Cerebellar cortex (tissue), 1 donor: ENCODE measurements at regions not wholly inside any gene's neighbourhood (a gene's known extent, or its start where the extent isn't known, plus 50 kb on each side); places are given as distances from the start of the nearest gene placed in this dataset.
"Not testable (repeated sequence)": the region's sequence is repeated elsewhere in the genome, so short reads cannot be mapped to it uniquely, and the experiment has no call there.

Experiments used
- DNase-seq: peaks from one replicate; pipeline ENCODE4 v3.0.0-alpha.2; 2015; ENCODE audit warnings: low spot score

- DNase-seq = not testable (repeated sequence)
Observed at GRCh38 chr12:8282181-8282580, 54.8 kb upstream of the FAM90A1 start.

- DNase-seq = not testable (repeated sequence)
Observed at GRCh38 chr12:8285681-8286080, 58.3 kb upstream of the FAM90A1 start.

GRCh38 chr12:8291764-8292163, 64.3 kb upstream of the FAM90A1 start:
- not testable (repeated sequence) for DNase-seq

- DNase-seq = not testable (repeated sequence)
Observed at GRCh38 chr12:8294662-8295061, 67.2 kb upstream of the FAM90A1 start.

- not testable (repeated sequence) for DNase-seq
Observed at GRCh38 chr12:8308611-8309010, 81.2 kb upstream of the FAM90A1 start.

GRCh38 chr12:8315997-8316396, 88.6 kb upstream of the FAM90A1 start:
- DNase-seq = not testable (repeated sequence)

GRCh38 chr12:8317675-8318074, 90.3 kb upstream of the FAM90A1 start:
- DNase-seq = not testable (repeated sequence)

GRCh38 chr12:8320251-8320730, 92.9 kb upstream of the FAM90A1 start:
- DNase-seq = not testable (repeated sequence)

GRCh38 chr12:8320791-8321370, 93.5 kb upstream of the FAM90A1 start:
- DNase-seq = not testable (repeated sequence)

- not testable (repeated sequence) for DNase-seq
Observed at GRCh38 chr12:8325145-8325839, 97.9 kb upstream of the FAM90A1 start.

GRCh38 chr12:8328835-8329234, 101.4 kb upstream of the FAM90A1 start:
- not testable (repeated sequence) for DNase-seq

- DNase-seq = not testable (repeated sequence)
Observed at GRCh38 chr12:8332373-8332772, 105.0 kb upstream of the FAM90A1 start.

- not testable (repeated sequence) for DNase-seq
Observed at GRCh38 chr12:8351073-8351472, 104.7 kb upstream of the CLEC6A start.

GRCh38 chr12:8354741-8355140, 101.0 kb upstream of the CLEC6A start:
- DNase-seq = not testable (repeated sequence)

- not testable (repeated sequence) for DNase-seq
Observed at GRCh38 chr12:8355531-8355930, 100.2 kb upstream of the CLEC6A start.

GRCh38 chr12:8373744-8374143, 82.0 kb upstream of the CLEC6A start:
- peak; percentile 11 for DNase-seq

- not testable (repeated sequence) for DNase-seq
Observed at GRCh38 chr12:8375122-8375521, 80.6 kb upstream of the CLEC6A start.

- DNase-seq = not testable (repeated sequence)
Observed at GRCh38 chr12:8377756-8378155, 78.0 kb upstream of the CLEC6A start.

- not testable (repeated sequence) for DNase-seq
Observed at GRCh38 chr12:8382556-8382955, 73.2 kb upstream of the CLEC6A start.

- not testable (repeated sequence) for DNase-seq
Observed at GRCh38 chr12:8384686-8385085, 71.1 kb upstream of the CLEC6A start.

GRCh38 chr12:8385431-8385830, 70.3 kb upstream of the CLEC6A start:
- not testable (repeated sequence) for DNase-seq

- not testable (repeated sequence) for DNase-seq
Observed at GRCh38 chr12:8386661-8387060, 69.1 kb upstream of the CLEC6A start.

GRCh38 chr12:8389296-8389695, 66.5 kb upstream of the CLEC6A start:
- not testable (repeated sequence) for DNase-seq
